Ovary (tissue), 7 donors: ENCODE measurements at regions not wholly inside any gene's neighbourhood (a gene's known extent, or its start where the extent isn't known, plus 50 kb on each side); places are given as distances from the start of the nearest gene placed in this dataset.

Source experiments
- DNase-seq, 5 donors: peaks; one replicate each; pipeline ENCODE4 v3.0.0-alpha.2; 2019 to 2020
- H3K27ac ChIP-seq, 2 donors: fragments of 200-600 bp; one replicate each; pipeline versions ENCODE4 v1.5.1 to v1.8.0; 2019 to 2022
- H3K27me3 ChIP-seq: fragments of 200-600 bp; one replicate; pipeline ENCODE4 v1.8.0; 2022
- H3K36me3 ChIP-seq: fragments of 200-600 bp; sonication (generic); one replicate; pipeline ENCODE4 v1.5.1; 2019
- H3K4me1 ChIP-seq: one replicate; pipeline ENCODE4 v1.8.1; 2013; ENCODE audit warnings: mild to moderate bottlenecking, moderate library complexity; ENCODE audit not compliant: insufficient read depth
- H3K4me3 ChIP-seq: fragments of 200-600 bp; sonication (generic); one replicate; pipeline ENCODE4 v1.5.1; 2017
- H3K9me3 ChIP-seq, 2 donors: fragments of 200-600 bp in 1 of 2; sonication (generic) in 1 of 2; one replicate each; pipeline versions ENCODE4 v1.5.1 to v1.8.1; 2013 to 2019; ENCODE audit warnings: mild to moderate bottlenecking in 1 of 2, moderate library complexity in 1 of 2
- CTCF ChIP-seq, 3 donors: fragments of 450-650 bp in 2 of 3; fragments of 200-600 bp in 1 of 3; IDR thresholded peaks; one replicate each; pipeline versions ENCODE4 v1.5.1 to v1.8.0; 2016 to 2022; ENCODE audit warnings: antibody characterized with exemption in 3 of 3, mild to moderate bottlenecking in 1 of 3
- EP300 ChIP-seq: sonication (generic); formaldehyde crosslinking; IDR thresholded peaks from one replicate; pipeline ENCODE4 v1.6.1; 2017; ENCODE audit warnings: antibody characterized with exemption
- POLR2A ChIP-seq: fragments of 450-650 bp; IDR thresholded peaks from one replicate; pipeline ENCODE4 v1.6.1; 2017; ENCODE audit warnings: antibody characterized with exemption, mild to moderate bottlenecking, moderate library complexity
- WGBS, 3 donors: extraction: QIAGEN DNeasy Blood & Tissue Kit in 1 of 3; methylation state at CpG; one replicate each; pipeline versions ENCODE4 v1.1.5 to v1.1.7; 2013 to 2017; 5-methylcytosine and 5-hydroxymethylcytosine counted together
- intact Hi-C, 4 donors: fragments of 100-400 bp; cut with DNase I; formaldehyde crosslinking; loops; one replicate each; pipeline versions ENCODE4 v1.11.0 to v1.15.1; 2022 to 2023
- donor health status: DM: no; HTN: no; CAD: no; lungs with moderate emphysema.
- donor health status: DM: no; HTN: no; CAD: no.
- donor health status: Bipolar disorder and iron deficiency.
- donor health status: DM: no; HTN: no; CAD: no.
- donor health status: DM: yes; HTN: yes; CAD: no.

- intact Hi-C loops = no loop called here
- Histone ChIP-seq H3K4me3 (no peak overlapping the region), H3K4me1 (no peaks in the 10 kb centered on the region), H3K27ac (no peak overlapping the region), H3K27me3 (no peaks in the 10 kb centered on the region), H3K36me3 (no peaks in the 10 kb centered on the region), H3K9me3 (no peaks in the 10 kb centered on the region)
- DNase-seq = no peak
- no peak for TF ChIP-seq POLR2A
- TF ChIP-seq CTCF (IDR thresholded peaks at IDR 0.05) = no peak
- TF ChIP-seq EP300 = no peak
- WGBS, 3 donors = 79 to 83% (median 82%) methylated on average over 2 of the region's 2 CpGs
Measured at GRCh38 chr4:26144526-26145155, 176.2 kb upstream of the RBPJ start.

GRCh38 chr4:26145212-26145611 is 175.6 kb upstream of the RBPJ start:
- no peak for TF ChIP-seq CTCF (IDR thresholded peaks at IDR 0.05)
- TF ChIP-seq POLR2A = no peak
- no peak for TF ChIP-seq EP300
- H3K4me3 ChIP-seq = no peak overlapping the region
- H3K4me1 ChIP-seq = no peaks in the 10 kb centered on the region
- DNase-seq = no peak
- WGBS, 3 donors = 44 to 64% (median 54%) methylated on average over 3 of the region's 3 CpGs
- intact Hi-C loops = no loop called here
- no peaks in the 10 kb centered on the region for H3K27me3 ChIP-seq
- H3K27ac ChIP-seq = no peak overlapping the region
- no peaks in the 10 kb centered on the region for H3K9me3 ChIP-seq
- H3K36me3 ChIP-seq = no peaks in the 10 kb centered on the region

DNA sequence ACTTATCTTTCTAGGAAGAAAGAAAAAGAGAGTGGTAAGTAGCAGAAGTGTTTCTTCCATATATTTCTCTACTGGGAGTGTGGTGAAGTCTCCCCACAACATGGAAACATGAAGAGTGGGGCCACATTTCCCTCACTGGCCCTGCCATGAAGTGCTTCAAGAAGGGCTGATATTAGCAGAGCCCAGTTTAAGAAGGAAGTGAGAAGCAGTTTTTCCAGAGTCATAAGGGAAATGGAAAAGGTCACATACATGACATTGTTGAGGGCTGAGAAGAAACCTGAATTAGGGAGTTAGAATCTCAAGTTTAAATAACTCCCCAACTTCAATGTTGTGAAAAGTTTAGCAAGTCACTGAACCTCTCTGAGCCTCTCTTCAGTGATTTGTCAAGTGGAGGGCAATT is 171.9 kb upstream of the RBPJ start:
- H3K27ac ChIP-seq = no peak overlapping the region
- TF ChIP-seq EP300 = no peak
- TF ChIP-seq POLR2A = no peak
- no peak for TF ChIP-seq CTCF (IDR thresholded peaks at IDR 0.05)
- intact Hi-C loops = no loop called here

DNA sequence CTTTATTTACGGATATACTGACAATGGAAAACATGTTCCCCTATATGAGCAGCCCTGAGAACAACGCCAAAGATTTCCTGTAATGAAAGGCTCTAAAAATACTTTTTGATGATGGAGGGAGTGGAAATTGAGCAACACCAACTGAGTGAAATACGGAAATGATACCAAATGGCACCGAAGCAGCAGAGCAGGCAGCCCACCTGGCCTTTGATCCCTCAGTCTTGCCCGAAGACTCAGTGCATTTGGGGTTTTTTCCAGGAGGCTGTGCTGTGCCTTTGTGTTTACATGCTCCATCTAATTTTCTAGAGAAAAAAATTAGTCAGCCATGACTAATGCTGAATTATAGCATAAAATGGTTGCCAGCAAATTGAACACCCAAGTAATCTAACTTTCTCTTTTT is 169.9 kb upstream of the RBPJ start:
- no peak for TF ChIP-seq EP300
- TF ChIP-seq CTCF (IDR thresholded peaks at IDR 0.05) = no peak
- no peak for TF ChIP-seq POLR2A
- no peaks in the 10 kb centered on the region for H3K36me3 ChIP-seq
- no peak for DNase-seq
- no peaks in the 10 kb centered on the region for H3K4me1 ChIP-seq
- WGBS, 3 donors = 58 to 80% (median 69%) methylated on average over 5 of the region's 5 CpGs
- intact Hi-C loops = no loop called here
- no peak overlapping the region for H3K27ac ChIP-seq
- H3K4me3 ChIP-seq = no peak overlapping the region
- no peaks in the 10 kb centered on the region for H3K9me3 ChIP-seq
- no peaks in the 10 kb centered on the region for H3K27me3 ChIP-seq

More for the DNA sequence above, 171.9 kb upstream of the RBPJ start:
- no peak for DNase-seq
- no peaks in the 10 kb centered on the region for H3K36me3 ChIP-seq
- H3K4me3 ChIP-seq = no peak overlapping the region
- no peaks in the 10 kb centered on the region for H3K27me3 ChIP-seq
- H3K9me3 ChIP-seq = no peaks in the 10 kb centered on the region
- no peaks in the 10 kb centered on the region for H3K4me1 ChIP-seq
